ENCODE measurements at regions not wholly inside any gene's neighbourhood (a gene's known extent, or its start where the extent isn't known, plus 50 kb on each side); places are given as distances from the start of the nearest gene placed in this dataset.

GRCh38 chr6:119865466-119866350, 516.1 kb upstream of the MAN1A1 start:
- H3K4me1 ChIP-seq (ENCODE audit: insufficient read depth): peaks cover 17% of the 10 kb centered on the region
- H4K20me1 ChIP-seq (replicated peaks; ENCODE audit: insufficient read depth): no peaks in the 10 kb centered on the region
- no peak for DNase-seq (ENCODE audit: low spot score)
- H3K36me3 ChIP-seq (ENCODE audit: insufficient read depth): no peaks in the 10 kb centered on the region
- H3K9me3 Mint-ChIP-seq: peaks cover 3% of the 10 kb centered on the region; the same call in 1 of the 3 replicates
- H3K27ac Mint-ChIP-seq: no peak overlapping the region
- no peaks in the 10 kb centered on the region for H3F3A ChIP-seq (replicated peaks; ENCODE audit: low read depth)
- no peaks in the 10 kb centered on the region for H3K27me3 ChIP-seq (ENCODE audit: insufficient read depth)
- no peak overlapping the region for H3K4me2 ChIP-seq
- peaks cover 5% of the 10 kb centered on the region for H3K9me2 ChIP-seq (ENCODE audit: insufficient read depth)
- ATAC-seq: no peak
- no peak for TF ChIP-seq POLR2AphosphoS5 (IDR thresholded peaks at IDR 0.05; ENCODE audit: low read depth)
- no peak for TF ChIP-seq NANOG (IDR thresholded peaks at IDR 0.05; ENCODE audit: borderline replicate concordance)
- TF ChIP-seq ZNF114 (CRISPR knock-in tag; IDR thresholded peaks at IDR 0.05): no peak
- no peak for TF ChIP-seq CTCF (conservative IDR thresholded peaks at IDR 0.05; ENCODE audit: low read depth in 2 of 2)
- no peak for TF ChIP-seq EZH2 (IDR thresholded peaks at IDR 0.05; ENCODE audit: low read depth, unreplicated experiment)
- TF ChIP-seq REST (IDR thresholded peaks at IDR 0.05; ENCODE audit: unreplicated experiment): no peak
- TF ChIP-seq EZH2phosphoT487 (IDR thresholded peaks at IDR 0.05; ENCODE audit: unreplicated experiment): no peak
- no peak for TF ChIP-seq STAT1 (IDR thresholded peaks at IDR 0.05; ENCODE audit: unreplicated experiment)
- no peak for TF ChIP-seq ZNF462 (CRISPR knock-in tag; IDR thresholded peaks at IDR 0.05)
- TF ChIP-seq JUNB (IDR thresholded peaks at IDR 0.05; ENCODE audit: unreplicated experiment): no peak
- TF ChIP-seq ETS1 (IDR thresholded peaks at IDR 0.05): no peak
- TF ChIP-seq CREB1 (CRISPR knock-in tag; IDR thresholded peaks at IDR 0.05; ENCODE audit: low read depth): no peak
- no peak for TF ChIP-seq ZNF331 (CRISPR knock-in tag; IDR thresholded peaks at IDR 0.05; ENCODE audit: low read depth)
- H3K4me1 Mint-ChIP-seq: peaks cover 16% of the 10 kb centered on the region
- H2AFZ ChIP-seq: no peak overlapping the region
- H3K4me3 Mint-ChIP-seq: no peak overlapping the region
- no peak overlapping the region for H3K27ac ChIP-seq (ENCODE audit: low read depth)
- H3K4me3 ChIP-seq: no peak overlapping the region
- no peaks in the 10 kb centered on the region for H3K79me2 ChIP-seq (replicated peaks; ENCODE audit: insufficient read depth)
- H3K27me3 Mint-ChIP-seq (ENCODE audit: insufficient read depth, low read depth, poor library complexity): no peaks in the 10 kb centered on the region
- H3K36me3 Mint-ChIP-seq (ENCODE audit: low read depth): no peaks in the 10 kb centered on the region
